Liver (tissue), 7 donors: ENCODE measurements at regions not wholly inside any gene's neighbourhood (a gene's known extent, or its start where the extent isn't known, plus 50 kb on each side); places are given as distances from the start of the nearest gene placed in this dataset.

Experiments
- DNase-seq: peaks from one replicate; pipeline ENCODE4 v3.0.0-alpha.2; 2017; ENCODE audit warnings: low spot score
- H3K27ac ChIP-seq, 2 donors: one replicate each; pipeline ENCODE4 v1.7.0; 2013; ENCODE audit warnings: inconsistent platforms in 2 of 2, low read length in 2 of 2, control low read depth in 1 of 2, low read depth in 1 of 2, mild to moderate bottlenecking in 1 of 2
- H3K27me3 ChIP-seq, 4 donors: one replicate each; pipeline versions ENCODE4 v1.6.1 to v1.7.0; 2013; ENCODE audit warnings: low read length in 3 of 4, inconsistent platforms in 1 of 4, mild to moderate bottlenecking in 1 of 4, moderate library complexity in 1 of 4; ENCODE audit not compliant: control insufficient read depth in 4 of 4, insufficient read depth in 4 of 4
- H3K36me3 ChIP-seq, 4 donors: one replicate each; pipeline versions ENCODE4 v1.6.1 to v1.7.0; 2013; ENCODE audit warnings: low read length in 3 of 4, mild to moderate bottlenecking in 3 of 4, low read depth in 1 of 4, moderate library complexity in 1 of 4; ENCODE audit not compliant: control insufficient read depth in 4 of 4, insufficient read depth in 3 of 4
- H3K4me1 ChIP-seq, 4 donors: one replicate each; pipeline versions ENCODE4 v1.6.1 to v1.7.0; 2013; ENCODE audit warnings: low read length in 3 of 4, mild to moderate bottlenecking in 3 of 4, moderate library complexity in 1 of 4; ENCODE audit not compliant: control insufficient read depth in 4 of 4, insufficient read depth in 4 of 4
- H3K4me3 ChIP-seq, 3 donors: one replicate each; pipeline versions ENCODE4 v1.6.1 to v1.7.0; 2013; ENCODE audit warnings: low read length in 3 of 3, control low read depth in 1 of 3, low read depth in 1 of 3, mild to moderate bottlenecking in 1 of 3
- H3K9ac ChIP-seq, 2 donors: one replicate each; pipeline ENCODE4 v1.7.0; 2013; ENCODE audit warnings: low read length in 2 of 2, mild to moderate bottlenecking in 2 of 2, moderate library complexity in 2 of 2, control low read depth in 1 of 2, low read depth in 1 of 2
- H3K9me3 ChIP-seq, 4 donors: one replicate each; pipeline versions ENCODE4 v1.6.1 to v1.7.0; 2013; ENCODE audit warnings: low read length in 3 of 4; ENCODE audit not compliant: control insufficient read depth in 4 of 4
- EGR1 ChIP-seq, 2 donors: IDR thresholded peaks; 2 replicates each; pipeline ENCODE4 v1.6.1; 2016 to 2018; ENCODE audit warnings: antibody characterized with exemption in 2 of 2, low read depth in 2 of 2
- FOXA1 ChIP-seq: IDR thresholded peaks from 2 replicates; pipeline ENCODE4 v1.6.1; 2016; ENCODE audit warnings: antibody characterized with exemption
- GABPA ChIP-seq, 2 donors: IDR thresholded peaks in 1 of 2; conservative IDR thresholded peaks in 1 of 2; 2 replicates each; pipeline ENCODE4 v1.6.1; 2016; ENCODE audit warnings: antibody characterized with exemption in 2 of 2, mild to moderate bottlenecking in 1 of 2, moderate library complexity in 1 of 2
- RAD21 ChIP-seq, 2 donors: IDR thresholded peaks; 2 replicates each; pipeline ENCODE4 v1.6.1; 2016; ENCODE audit warnings: antibody characterized with exemption in 2 of 2, mild to moderate bottlenecking in 2 of 2
- SP1 ChIP-seq: IDR thresholded peaks from 2 replicates; pipeline ENCODE4 v1.6.1; 2018; ENCODE audit warnings: antibody characterized with exemption, mild to moderate bottlenecking
- WGBS: extraction: QIAGEN DNeasy Blood & Tissue Kit; methylation state at CpG from one replicate; pipeline ENCODE4 v1.1.7; 2013; 5-methylcytosine and 5-hydroxymethylcytosine counted together
- TF ChIP-seq, protein P1 (sequence below): IDR thresholded peaks from 2 replicates; pipeline ENCODE4 v1.6.1; 2016; ENCODE audit warnings: antibody characterized with exemption
- TF ChIP-seq, protein P2 (sequence below): IDR thresholded peaks from 2 replicates; pipeline ENCODE4 v1.6.1; 2016; ENCODE audit warnings: antibody characterized with exemption
- TF ChIP-seq, protein P3 (sequence below): IDR thresholded peaks from 2 replicates; pipeline ENCODE4 v1.6.1; 2016; ENCODE audit warnings: antibody characterized with exemption, mild to moderate bottlenecking
- TF ChIP-seq, protein P4 (sequence below): IDR thresholded peaks from 2 replicates; pipeline ENCODE4 v1.6.1; 2016; ENCODE audit warnings: antibody characterized with exemption
- donor health status: healthy.
- donor health status: healthy.
- donor health status: healthy.
- donor health status: healthy.

DNA sequence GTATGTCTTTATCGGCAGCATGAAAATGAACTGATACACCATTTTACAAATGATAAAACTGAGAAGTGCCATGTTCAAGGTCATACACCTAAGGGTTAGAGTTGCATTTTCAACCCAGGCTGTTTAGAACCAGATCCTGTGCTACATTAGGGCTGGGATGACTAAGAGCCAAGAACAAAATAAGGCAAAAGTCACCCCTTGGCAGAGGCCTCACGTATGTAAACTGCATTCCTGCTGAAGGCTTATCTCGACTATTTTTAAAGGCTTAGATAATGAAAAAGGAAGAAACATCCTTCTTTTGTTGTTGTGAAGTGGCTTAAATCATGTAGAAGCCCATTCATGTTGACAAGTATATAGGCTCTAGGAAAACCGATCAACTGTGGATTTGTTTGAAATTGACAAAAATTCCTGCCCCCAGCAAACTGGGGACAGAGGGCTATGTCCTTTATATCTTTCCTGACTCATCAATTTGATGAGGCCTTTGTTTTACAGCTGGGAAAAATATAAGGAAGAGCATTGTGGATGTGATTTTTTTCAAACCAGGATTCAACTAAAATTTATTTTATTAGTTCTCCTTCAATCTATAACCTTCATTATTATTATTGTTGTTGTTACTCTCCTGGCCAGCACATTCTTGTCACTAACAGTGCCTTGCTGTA, 196.5 kb downstream of the SNX18 start:
- no peak overlapping the region for H3K27ac ChIP-seq
- H3K4me3 ChIP-seq, result no peak overlapping the region
- no peaks in the 10 kb centered on the region for H3K27me3 ChIP-seq
- H3K4me1 ChIP-seq, result no peaks in the 10 kb centered on the region
- no peak overlapping the region for H3K9ac ChIP-seq
- TF ChIP-seq, protein P1, sequence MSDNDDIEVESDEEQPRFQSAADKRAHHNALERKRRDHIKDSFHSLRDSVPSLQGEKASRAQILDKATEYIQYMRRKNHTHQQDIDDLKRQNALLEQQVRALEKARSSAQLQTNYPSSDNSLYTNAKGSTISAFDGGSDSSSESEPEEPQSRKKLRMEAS, result no peak
- TF ChIP-seq GABPA (IDR thresholded peaks at IDR 0.05 in 1 of 2, conservative IDR thresholded peaks at IDR 0.05 in 1 of 2) (no peak), SP1 (no peak)
- TF ChIP-seq, protein P2, sequence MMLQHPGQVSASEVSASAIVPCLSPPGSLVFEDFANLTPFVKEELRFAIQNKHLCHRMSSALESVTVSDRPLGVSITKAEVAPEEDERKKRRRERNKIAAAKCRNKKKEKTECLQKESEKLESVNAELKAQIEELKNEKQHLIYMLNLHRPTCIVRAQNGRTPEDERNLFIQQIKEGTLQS, result no peak
- TF ChIP-seq, protein P3, sequence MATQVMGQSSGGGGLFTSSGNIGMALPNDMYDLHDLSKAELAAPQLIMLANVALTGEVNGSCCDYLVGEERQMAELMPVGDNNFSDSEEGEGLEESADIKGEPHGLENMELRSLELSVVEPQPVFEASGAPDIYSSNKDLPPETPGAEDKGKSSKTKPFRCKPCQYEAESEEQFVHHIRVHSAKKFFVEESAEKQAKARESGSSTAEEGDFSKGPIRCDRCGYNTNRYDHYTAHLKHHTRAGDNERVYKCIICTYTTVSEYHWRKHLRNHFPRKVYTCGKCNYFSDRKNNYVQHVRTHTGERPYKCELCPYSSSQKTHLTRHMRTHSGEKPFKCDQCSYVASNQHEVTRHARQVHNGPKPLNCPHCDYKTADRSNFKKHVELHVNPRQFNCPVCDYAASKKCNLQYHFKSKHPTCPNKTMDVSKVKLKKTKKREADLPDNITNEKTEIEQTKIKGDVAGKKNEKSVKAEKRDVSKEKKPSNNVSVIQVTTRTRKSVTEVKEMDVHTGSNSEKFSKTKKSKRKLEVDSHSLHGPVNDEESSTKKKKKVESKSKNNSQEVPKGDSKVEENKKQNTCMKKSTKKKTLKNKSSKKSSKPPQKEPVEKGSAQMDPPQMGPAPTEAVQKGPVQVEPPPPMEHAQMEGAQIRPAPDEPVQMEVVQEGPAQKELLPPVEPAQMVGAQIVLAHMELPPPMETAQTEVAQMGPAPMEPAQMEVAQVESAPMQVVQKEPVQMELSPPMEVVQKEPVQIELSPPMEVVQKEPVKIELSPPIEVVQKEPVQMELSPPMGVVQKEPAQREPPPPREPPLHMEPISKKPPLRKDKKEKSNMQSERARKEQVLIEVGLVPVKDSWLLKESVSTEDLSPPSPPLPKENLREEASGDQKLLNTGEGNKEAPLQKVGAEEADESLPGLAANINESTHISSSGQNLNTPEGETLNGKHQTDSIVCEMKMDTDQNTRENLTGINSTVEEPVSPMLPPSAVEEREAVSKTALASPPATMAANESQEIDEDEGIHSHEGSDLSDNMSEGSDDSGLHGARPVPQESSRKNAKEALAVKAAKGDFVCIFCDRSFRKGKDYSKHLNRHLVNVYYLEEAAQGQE, result no peak
- WGBS, result 75% methylated on average over 4 of the region's 4 CpGs
- no peaks in the 10 kb centered on the region for H3K36me3 ChIP-seq
- DNase-seq, result no peak
- no peaks in the 10 kb centered on the region for H3K9me3 ChIP-seq

DNA sequence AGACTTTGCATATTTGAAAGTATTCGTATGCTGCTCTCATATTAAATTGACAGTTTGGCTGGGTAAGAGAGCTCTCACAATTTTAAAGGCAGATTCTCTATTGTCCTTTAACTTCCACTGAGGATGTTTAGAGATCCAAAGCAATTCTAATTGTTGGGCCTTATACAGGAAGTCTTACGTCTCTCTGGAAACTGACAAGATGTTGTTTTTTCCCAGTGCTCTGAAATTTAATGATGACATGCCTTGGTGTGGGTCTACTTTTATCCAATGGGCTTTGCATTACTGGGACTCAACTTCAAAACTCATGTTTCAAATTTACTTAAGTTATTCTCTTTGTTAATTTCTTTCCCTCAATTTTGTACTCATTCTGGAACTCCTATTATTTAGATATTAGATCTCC, 191.5 kb downstream of the SNX18 start:
- H3K27me3 ChIP-seq, result no peaks in the 10 kb centered on the region
- 79% methylated on average over 2 of the region's 2 CpGs for WGBS
- H3K27ac ChIP-seq, result no peak overlapping the region
- DNase-seq, result no peak
- no peak overlapping the region for H3K4me3 ChIP-seq
- no peaks in the 10 kb centered on the region for H3K9me3 ChIP-seq
- H3K4me1 ChIP-seq, result no peaks in the 10 kb centered on the region
- TF ChIP-seq, protein P4, sequence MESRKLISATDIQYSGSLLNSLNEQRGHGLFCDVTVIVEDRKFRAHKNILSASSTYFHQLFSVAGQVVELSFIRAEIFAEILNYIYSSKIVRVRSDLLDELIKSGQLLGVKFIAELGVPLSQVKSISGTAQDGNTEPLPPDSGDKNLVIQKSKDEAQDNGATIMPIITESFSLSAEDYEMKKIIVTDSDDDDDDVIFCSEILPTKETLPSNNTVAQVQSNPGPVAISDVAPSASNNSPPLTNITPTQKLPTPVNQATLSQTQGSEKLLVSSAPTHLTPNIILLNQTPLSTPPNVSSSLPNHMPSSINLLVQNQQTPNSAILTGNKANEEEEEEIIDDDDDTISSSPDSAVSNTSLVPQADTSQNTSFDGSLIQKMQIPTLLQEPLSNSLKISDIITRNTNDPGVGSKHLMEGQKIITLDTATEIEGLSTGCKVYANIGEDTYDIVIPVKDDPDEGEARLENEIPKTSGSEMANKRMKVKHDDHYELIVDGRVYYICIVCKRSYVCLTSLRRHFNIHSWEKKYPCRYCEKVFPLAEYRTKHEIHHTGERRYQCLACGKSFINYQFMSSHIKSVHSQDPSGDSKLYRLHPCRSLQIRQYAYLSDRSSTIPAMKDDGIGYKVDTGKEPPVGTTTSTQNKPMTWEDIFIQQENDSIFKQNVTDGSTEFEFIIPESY, result no peak
- TF ChIP-seq EGR1 (IDR thresholded peaks at IDR 0.05; ENCODE audit: low read depth in 2 of 2), result no peak
- TF ChIP-seq SP1, result no peak
- no peak for TF ChIP-seq FOXA1
- H3K9ac ChIP-seq, result no peak overlapping the region
- no peaks in the 10 kb centered on the region for H3K36me3 ChIP-seq

DNA sequence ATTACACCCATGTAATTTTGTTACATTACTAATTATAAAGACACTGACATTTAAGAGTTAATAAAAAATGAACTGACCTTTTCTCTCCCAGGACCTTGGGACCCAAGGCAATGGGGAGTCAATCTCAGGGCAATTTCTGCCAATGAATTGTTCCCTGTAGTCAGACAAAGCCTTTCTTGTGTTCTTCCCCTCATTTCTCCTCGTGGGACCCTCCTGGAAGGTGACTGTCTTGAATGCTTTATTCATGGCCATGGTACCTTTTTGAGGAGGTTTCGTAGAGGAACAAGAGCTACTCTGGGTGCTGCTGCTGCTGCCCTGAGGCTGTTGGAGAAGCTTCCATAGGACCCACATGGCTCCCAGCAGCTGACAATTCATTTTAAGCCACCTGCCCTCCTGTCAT, 190.3 kb downstream of the SNX18 start:
- no peak for DNase-seq
- Histone ChIP-seq H3K4me1 (peaks cover 0 to 4% (median 1%) of the 10 kb centered on the region in 4 donors), H3K9me3 (no peaks in the 10 kb centered on the region), H3K4me3 (no peak overlapping the region), H3K27me3 (no peaks in the 10 kb centered on the region), H3K27ac (no peak overlapping the region), H3K36me3 (no peaks in the 10 kb centered on the region), H3K9ac (no peak overlapping the region)
- WGBS, result 87% methylated on average over 2 of the region's 2 CpGs
- TF ChIP-seq, protein P1, result no peak
- no peak for TF ChIP-seq RAD21 (IDR thresholded peaks at IDR 0.05)
